PC-9 (cell line): ENCODE measurements at regions not wholly inside any gene's neighbourhood (a gene's known extent, or its start where the extent isn't known, plus 50 kb on each side); places are given as distances from the start of the nearest gene placed in this dataset.

Source experiments
- BruUV-seq: library from RNA; stranded (reverse); fragments of 400-500 nt; replicated peaks from 2 replicates; lab custom pipeline; 2021; lab: Mats Ljungman, UMichigan
- CTCF ChIA-PET: fragments of 300-600 bp; sonication (Branson Sonifier 250); formaldehyde crosslinking; loops from one replicate; lab custom pipeline; 2022; ENCODE audit warnings: antibody characterized with exemption; lab: Charles Lee
- POLR2A ChIA-PET: fragments of 300-600 bp; sonication (Branson Sonifier 250); formaldehyde crosslinking; loops from one replicate; lab custom pipeline; 2022; ENCODE audit warnings: antibody characterized with exemption; ENCODE audit not compliant: unreplicated experiment; lab: Charles Lee
- DNase-seq, 2 experiments: peaks; one replicate each; pipeline versions ENCODE4 v3.0.0 to v3.0.0-alpha.2; 2015 to 2022; ENCODE audit warnings: mixed read lengths in 1 of 2
- H2AFZ ChIP-seq: fragments of 200-600 bp; sonication (generic); 2 replicates; pipeline ENCODE4 v1.8.1; 2017; ENCODE audit warnings: antibody characterized with exemption
- H3F3A ChIP-seq: fragments of 200-600 bp; sonication (generic); 2 replicates; pipeline ENCODE4 v1.8.1; 2017; ENCODE audit warnings: antibody characterized with exemption, mild to moderate bottlenecking, low read depth; ENCODE audit not compliant: insufficient read depth
- H3K27ac ChIP-seq: fragments of 200-600 bp; sonication (generic); 2 replicates; pipeline ENCODE4 v1.6.1; 2016; ENCODE audit warnings: mixed run types
- H3K27me3 ChIP-seq: fragments of 200-600 bp; sonication (generic); 2 replicates; pipeline ENCODE4 v1.6.1; 2016; ENCODE audit warnings: low read depth, mixed run types; ENCODE audit not compliant: insufficient read depth
- H3K36me3 ChIP-seq: fragments of 200-600 bp; sonication (generic); 2 replicates; pipeline ENCODE4 v1.6.1; 2016; ENCODE audit warnings: low read depth, mixed run types
- H3K4me1 ChIP-seq: fragments of 200-600 bp; sonication (generic); replicated peaks from 2 replicates; pipeline ENCODE4 v1.6.1; 2016; ENCODE audit warnings: mixed run types; ENCODE audit not compliant: insufficient read depth
- H3K4me2 ChIP-seq: fragments of 200-600 bp; sonication (generic); 2 replicates; pipeline ENCODE4 v1.6.1; 2017; ENCODE audit warnings: mixed run types
- H3K4me3 ChIP-seq: fragments of 200-600 bp; sonication (generic); 2 replicates; pipeline ENCODE4 v1.6.1; 2016; ENCODE audit warnings: mixed run types
- H3K79me2 ChIP-seq: fragments of 200-600 bp; sonication (generic); 2 replicates; pipeline ENCODE4 v1.6.1; 2017; ENCODE audit warnings: low read depth, mixed run types
- H3K9me2 ChIP-seq: fragments of 200-600 bp; sonication (generic); 2 replicates; pipeline ENCODE4 v1.8.1; 2017; ENCODE audit warnings: mild to moderate bottlenecking; ENCODE audit not compliant: insufficient read depth
- H3K9me3 ChIP-seq: fragments of 200-600 bp; sonication (generic); 2 replicates; pipeline ENCODE4 v1.8.1; 2016; ENCODE audit warnings: low read depth; ENCODE audit not compliant: insufficient read depth
- H4K20me1 ChIP-seq: fragments of 200-600 bp; sonication (generic); 2 replicates; pipeline ENCODE4 v1.8.1; 2017; ENCODE audit not compliant: insufficient read depth
- CTCF ChIP-seq: fragments of 200-600 bp; sonication (generic); conservative IDR thresholded peaks from 2 replicates; pipeline ENCODE4 v1.6.1; 2017; ENCODE audit warnings: mixed run types, antibody characterized with exemption, mild to moderate bottlenecking, moderate library complexity
- EZH2 ChIP-seq: fragments of 200-600 bp; sonication (generic); IDR thresholded peaks from 2 replicates; pipeline ENCODE4 v1.8.0; 2017; ENCODE audit warnings: antibody characterized with exemption, low read depth
- intact Hi-C: fragments of 100-400 bp; cut with micrococcal nuclease; formaldehyde crosslinking; loops from one replicate; pipeline ENCODE4 v1.10.0; 2022; ENCODE audit not compliant: unreplicated experiment

DNA sequence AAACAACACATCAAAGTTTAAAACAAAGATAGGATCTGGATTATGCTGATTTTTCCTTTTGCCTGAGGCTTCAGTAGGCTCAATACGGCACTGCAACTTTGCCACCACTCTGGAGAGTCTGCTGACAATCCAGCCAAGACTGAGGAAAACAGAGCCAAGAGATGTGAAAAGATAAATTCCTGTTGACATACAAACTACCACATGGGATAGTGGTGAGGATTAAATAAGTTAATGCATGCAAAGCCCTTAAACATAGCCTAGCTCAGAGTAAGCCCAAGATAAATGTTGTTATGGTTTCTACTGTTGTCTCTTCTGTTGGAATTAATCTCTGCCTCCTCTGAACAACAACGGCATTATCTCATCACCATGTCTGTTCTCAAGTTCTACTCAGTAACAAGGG is 245.9 kb upstream of the LMCD1 start:
- no peaks in the 10 kb centered on the region for H3K4me1 ChIP-seq
- no peaks in the 10 kb centered on the region for H3K79me2 ChIP-seq
- no peaks in the 10 kb centered on the region for H3K9me3 ChIP-seq
- no peaks in the 10 kb centered on the region for H3K36me3 ChIP-seq
- no peak overlapping the region for H3K4me2 ChIP-seq
- no peaks in the 10 kb centered on the region for H3F3A ChIP-seq
- ChIA-PET POLR2A (no interaction called here), CTCF (no interaction called here)
- H3K9me2 ChIP-seq, result no peaks in the 10 kb centered on the region
- no peak overlapping the region for H2AFZ ChIP-seq
- BruUV-seq, result no TSS peak
- intact Hi-C loops, result no loop called here
- H3K27me3 ChIP-seq, result no peaks in the 10 kb centered on the region
- no peak for DNase-seq
- no peak overlapping the region for H3K4me3 ChIP-seq
- TF ChIP-seq EZH2, result no peak
- no peak for TF ChIP-seq CTCF
- no peaks in the 10 kb centered on the region for H4K20me1 ChIP-seq
- no peak overlapping the region for H3K27ac ChIP-seq

DNA sequence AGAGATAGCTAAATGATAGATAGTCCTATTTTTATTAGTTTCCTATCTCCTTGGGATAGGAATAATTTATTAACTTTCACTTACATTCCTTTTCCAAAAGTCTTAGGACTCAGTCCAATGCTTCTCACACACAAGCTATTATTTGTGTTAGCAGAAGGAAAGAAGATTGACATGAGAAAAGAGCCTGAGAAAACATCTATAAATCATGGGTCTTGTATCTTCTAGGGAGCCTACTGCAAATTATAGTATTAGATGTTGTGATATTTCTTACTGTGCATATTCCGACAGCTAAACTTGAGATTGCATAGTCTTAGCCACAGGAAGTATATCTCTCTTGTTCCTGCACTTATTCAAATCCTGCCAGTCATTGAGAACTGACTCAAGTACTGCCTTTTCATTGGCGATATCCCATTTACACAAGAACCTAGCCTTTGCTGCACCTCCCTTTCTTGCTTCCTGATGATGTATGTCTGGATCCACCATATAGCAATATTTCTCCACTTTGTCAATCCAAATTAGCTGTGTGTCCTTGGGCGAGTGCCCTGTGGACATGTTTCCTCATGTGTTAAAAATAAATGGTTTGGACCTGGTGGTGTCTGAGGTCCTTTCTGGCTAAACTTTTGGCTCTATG is 245.1 kb upstream of the LMCD1 start:
- DNase-seq, result no peak
- no peak overlapping the region for H3K4me2 ChIP-seq
- H3K9me2 ChIP-seq, result no peaks in the 10 kb centered on the region
- H3K4me3 ChIP-seq, result no peak overlapping the region
- no peaks in the 10 kb centered on the region for H3K36me3 ChIP-seq
- POLR2A ChIA-PET, result no interaction called here
- TF ChIP-seq EZH2, result no peak
- no peak for TF ChIP-seq CTCF
- intact Hi-C loops, result no loop called here
- H4K20me1 ChIP-seq, result no peaks in the 10 kb centered on the region
- H3K27me3 ChIP-seq, result no peaks in the 10 kb centered on the region
- CTCF ChIA-PET, result no interaction called here
- H2AFZ ChIP-seq, result no peak overlapping the region
- H3K27ac ChIP-seq, result no peak overlapping the region
- no peaks in the 10 kb centered on the region for H3K9me3 ChIP-seq
- H3F3A ChIP-seq, result no peaks in the 10 kb centered on the region
- no peaks in the 10 kb centered on the region for H3K4me1 ChIP-seq
- no peaks in the 10 kb centered on the region for H3K79me2 ChIP-seq
- no TSS peak for BruUV-seq

DNA sequence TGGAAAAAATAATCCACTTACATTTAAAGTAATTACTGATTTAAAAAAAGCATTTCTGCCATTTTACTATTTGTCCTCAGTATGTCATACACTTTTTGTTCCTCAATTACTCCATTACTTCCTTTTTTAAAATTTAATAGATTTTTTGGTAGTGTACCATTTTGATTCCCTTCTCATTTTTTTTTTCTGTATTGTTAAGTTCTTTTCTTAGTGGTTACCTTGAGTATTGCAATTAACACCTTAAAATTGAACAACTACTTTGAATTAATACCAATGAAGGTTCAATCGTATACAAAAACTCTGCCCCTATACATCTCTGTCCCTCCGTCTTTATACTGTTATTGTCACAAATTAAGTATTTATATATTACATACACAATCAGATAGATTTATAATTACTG is 240.6 kb upstream of the LMCD1 start:
- Histone ChIP-seq H3K9me3 (no peaks in the 10 kb centered on the region), H3F3A (no peaks in the 10 kb centered on the region), H3K27me3 (no peaks in the 10 kb centered on the region), H2AFZ (no peak overlapping the region), H3K79me2 (no peaks in the 10 kb centered on the region), H3K4me1 (no peaks in the 10 kb centered on the region), H3K27ac (no peak overlapping the region), H3K4me2 (no peak overlapping the region), H3K4me3 (no peak overlapping the region), H4K20me1 (no peaks in the 10 kb centered on the region), H3K9me2 (no peaks in the 10 kb centered on the region), H3K36me3 (no peaks in the 10 kb centered on the region)
- POLR2A ChIA-PET, result no interaction called here
- no peak for TF ChIP-seq CTCF
- TF ChIP-seq EZH2, result no peak
- no TSS peak for BruUV-seq
- CTCF ChIA-PET, result no interaction called here
- intact Hi-C loops, result no loop called here
- DNase-seq, result no peak
